BJ (cell line): ENCODE measurements at regions not wholly inside any gene's neighbourhood (a gene's known extent, or its start where the extent isn't known, plus 50 kb on each side); places are given as distances from the start of the nearest gene placed in this dataset.

Experiments
- CTCF ChIA-PET: fragments of 350-600 bp; formaldehyde crosslinking; extraction: SDS; loops from one replicate; lab custom pipeline; 2021; ENCODE audit warnings: antibody characterized with exemption, inconsistent platforms; lab: Yijun Ruan, JAX
- POLR2A ChIA-PET: fragments of 300-600 bp; sonication (Branson Sonifier 250); formaldehyde crosslinking; extraction: SDS; loops from one replicate; lab custom pipeline; 2021; ENCODE audit warnings: antibody characterized with exemption; lab: Charles Lee
- DNase-seq: peaks from one replicate; pipeline ENCODE4 v3.0.0-alpha.2; 2011; ENCODE audit warnings: low read depth
- H3K27me3 ChIP-seq: 2 replicates; pipeline ENCODE4 v1.6.0; 2011; ENCODE audit warnings: low read length; ENCODE audit not compliant: control insufficient read depth, insufficient read depth
- H3K36me3 ChIP-seq: 2 replicates; pipeline ENCODE4 v1.5.1; 2011; ENCODE audit warnings: low read length; ENCODE audit not compliant: control insufficient read depth, insufficient read depth
- H3K4me3 ChIP-seq: 2 replicates; pipeline ENCODE4 v1.5.1; 2011; ENCODE audit warnings: low read depth, mild to moderate bottlenecking, control low read depth, low read length
- CTCF ChIP-seq: IDR thresholded peaks from 2 replicates; pipeline ENCODE4 v1.5.1; 2011; ENCODE audit warnings: low read depth, mild to moderate bottlenecking, control low read depth, inconsistent platforms, low read length, moderate library complexity; ENCODE audit not compliant: insufficient read depth

GRCh38 chr14:28113311-28113710 lies 653.3 kb upstream of the FOXG1 start:
- no peak for TF ChIP-seq CTCF
- CTCF ChIA-PET, result no interaction called here
- POLR2A ChIA-PET, result no interaction called here
- Histone ChIP-seq H3K4me3 (no peak overlapping the region), H3K27me3 (no peaks in the 10 kb centered on the region), H3K36me3 (no peaks in the 10 kb centered on the region)
- DNase-seq, result no peak

- no peaks in the 10 kb centered on the region for H3K27me3 ChIP-seq
- no peaks in the 10 kb centered on the region for H3K36me3 ChIP-seq
- TF ChIP-seq CTCF, result no peak
- DNase-seq, result no peak
- H3K4me3 ChIP-seq, result no peak overlapping the region
- CTCF ChIA-PET, result no interaction called here
- POLR2A ChIA-PET, result no interaction called here
These were observed 649.9 kb upstream of the FOXG1 start for GRCh38 chr14:28116716-28117115.

- CTCF ChIA-PET, result no interaction called here
- POLR2A ChIA-PET, result no interaction called here
- H3K27me3 ChIP-seq, result no peaks in the 10 kb centered on the region
- H3K36me3 ChIP-seq, result no peaks in the 10 kb centered on the region
- H3K4me3 ChIP-seq, result no peak overlapping the region
- no peak for TF ChIP-seq CTCF
- no peak for DNase-seq
These were observed 646.7 kb upstream of the FOXG1 start for GRCh38 chr14:28119849-28120248.

GRCh38 chr14:28120391-28120790 lies 646.2 kb upstream of the FOXG1 start:
- POLR2A ChIA-PET, result no interaction called here
- DNase-seq, result no peak

GRCh38 chr14:28121512-28122297 lies 644.9 kb upstream of the FOXG1 start:
- TF ChIP-seq CTCF, result no peak
- ChIA-PET POLR2A (no interaction called here), CTCF (no interaction called here)
- Histone ChIP-seq H3K4me3 (no peak overlapping the region), H3K27me3 (no peaks in the 10 kb centered on the region), H3K36me3 (no peaks in the 10 kb centered on the region)
- DNase-seq, result no peak

More at GRCh38 chr14:28120391-28120790, 646.2 kb upstream of the FOXG1 start:
- CTCF ChIA-PET, result no interaction called here
- H3K4me3 ChIP-seq, result no peak overlapping the region
- no peak for TF ChIP-seq CTCF
- no peaks in the 10 kb centered on the region for H3K36me3 ChIP-seq
- no peaks in the 10 kb centered on the region for H3K27me3 ChIP-seq
